ENCODE measurements at regions not wholly inside any gene's neighbourhood (a gene's known extent, or its start where the extent isn't known, plus 50 kb on each side); places are given as distances from the start of the nearest gene placed in this dataset.
"Not testable (repeated sequence)": the region's sequence is repeated elsewhere in the genome, so short reads cannot be mapped to it uniquely, and the experiment has no call there.

DNA sequence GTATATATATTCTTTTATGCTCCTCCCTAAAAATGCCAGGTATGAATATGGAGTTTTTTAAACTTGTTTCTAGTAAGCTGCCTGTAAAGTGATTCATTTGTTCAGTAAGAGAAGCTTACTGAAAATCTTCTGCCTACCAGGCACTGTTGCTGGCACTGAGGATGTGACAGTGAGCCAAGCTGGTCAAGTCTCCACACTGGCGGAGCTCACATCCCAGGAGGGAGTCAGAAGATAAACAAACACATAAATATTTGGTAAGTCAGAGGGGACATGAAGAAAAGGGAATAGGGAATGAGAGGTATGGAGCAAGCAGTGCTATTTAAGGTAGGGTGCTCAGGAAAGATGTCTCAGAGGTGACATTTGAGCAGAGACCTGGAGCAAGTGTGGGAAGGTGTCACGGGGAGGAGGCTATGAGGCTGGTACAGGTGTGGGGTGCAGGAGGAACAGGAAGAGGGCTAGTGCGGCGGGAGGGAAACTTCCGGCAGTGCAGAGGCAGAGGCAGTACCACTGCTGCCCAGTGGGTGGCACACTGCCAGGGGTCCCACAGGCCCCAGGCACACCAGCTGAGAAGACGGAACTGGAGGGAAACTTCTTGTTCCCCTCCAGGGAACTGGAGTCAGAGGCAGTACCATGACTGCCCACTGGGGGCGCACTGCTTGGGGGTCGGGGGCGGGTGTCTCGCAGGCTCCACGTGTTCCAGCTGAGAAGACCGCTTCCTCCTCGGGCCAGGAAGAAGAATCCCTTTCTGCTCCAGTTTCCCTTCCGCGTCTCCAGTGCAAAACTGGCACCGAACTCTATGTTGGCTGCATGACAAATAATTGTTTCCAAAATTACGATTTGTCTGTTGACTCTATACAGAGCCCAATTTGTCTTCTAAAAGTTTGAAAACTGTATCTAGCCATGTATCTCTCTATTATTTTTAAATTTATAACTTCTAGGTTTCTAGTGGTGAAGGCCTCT lies 161.0 kb downstream of the TEX36 start:
- no peak overlapping the region for H3K4me3 ChIP-seq
- TF ChIP-seq POLR2A (IDR thresholded peaks at IDR 0.05), result no peak
- no peak for TF ChIP-seq EP300 (IDR thresholded peaks at IDR 0.05)
- TF ChIP-seq, protein P1, sequence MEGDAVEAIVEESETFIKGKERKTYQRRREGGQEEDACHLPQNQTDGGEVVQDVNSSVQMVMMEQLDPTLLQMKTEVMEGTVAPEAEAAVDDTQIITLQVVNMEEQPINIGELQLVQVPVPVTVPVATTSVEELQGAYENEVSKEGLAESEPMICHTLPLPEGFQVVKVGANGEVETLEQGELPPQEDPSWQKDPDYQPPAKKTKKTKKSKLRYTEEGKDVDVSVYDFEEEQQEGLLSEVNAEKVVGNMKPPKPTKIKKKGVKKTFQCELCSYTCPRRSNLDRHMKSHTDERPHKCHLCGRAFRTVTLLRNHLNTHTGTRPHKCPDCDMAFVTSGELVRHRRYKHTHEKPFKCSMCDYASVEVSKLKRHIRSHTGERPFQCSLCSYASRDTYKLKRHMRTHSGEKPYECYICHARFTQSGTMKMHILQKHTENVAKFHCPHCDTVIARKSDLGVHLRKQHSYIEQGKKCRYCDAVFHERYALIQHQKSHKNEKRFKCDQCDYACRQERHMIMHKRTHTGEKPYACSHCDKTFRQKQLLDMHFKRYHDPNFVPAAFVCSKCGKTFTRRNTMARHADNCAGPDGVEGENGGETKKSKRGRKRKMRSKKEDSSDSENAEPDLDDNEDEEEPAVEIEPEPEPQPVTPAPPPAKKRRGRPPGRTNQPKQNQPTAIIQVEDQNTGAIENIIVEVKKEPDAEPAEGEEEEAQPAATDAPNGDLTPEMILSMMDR (IDR thresholded peaks at IDR 0.05), result no peak
- H3K27ac ChIP-seq, result no peak overlapping the region
- DNase-seq, result no peak
- WGBS, 3 donors, result 47 to 59% (median 51%) methylated on average over 16 to 17 of the region's 17 CpGs
- no peaks in the 10 kb centered on the region for H3K36me3 ChIP-seq
- no peaks in the 10 kb centered on the region for H3K9me3 ChIP-seq
- peaks cover 2% of the 10 kb centered on the region for H3K4me1 ChIP-seq (ENCODE audit: insufficient read depth)
- H3K27me3 ChIP-seq, result no peaks in the 10 kb centered on the region
- intact Hi-C loops (cut with DNase I), result no loop called here

DNA sequence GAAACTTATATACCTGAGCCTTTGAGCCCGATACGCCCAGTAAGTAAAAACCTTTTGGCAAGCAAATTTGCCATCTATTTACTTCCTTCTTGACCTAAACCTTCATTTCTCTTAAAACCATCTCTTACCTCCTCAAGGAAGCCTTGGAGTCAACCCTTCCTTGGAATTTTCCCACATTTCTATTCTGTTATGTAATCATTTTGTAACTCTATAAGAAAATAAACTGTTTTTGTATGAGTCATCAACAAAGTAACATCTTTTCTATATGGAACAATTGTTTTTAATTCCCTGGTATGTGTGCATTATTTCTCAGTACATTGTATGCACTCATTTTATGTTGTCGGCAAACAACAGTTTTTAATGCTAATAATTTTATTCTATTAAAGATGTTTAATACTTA lies 162.0 kb downstream of the TEX36 start:
- intact Hi-C loops (cut with DNase I), result no loop called here
- Histone ChIP-seq H3K36me3 (no peaks in the 10 kb centered on the region), H3K27me3 (no peaks in the 10 kb centered on the region), H3K27ac (no peak overlapping the region), H3K4me3 (no peak overlapping the region), H3K9me3 (no peaks in the 10 kb centered on the region), H3K4me1 (ENCODE audit: insufficient read depth) (peaks cover 2% of the 10 kb centered on the region)
- no peak for TF ChIP-seq POLR2A (IDR thresholded peaks at IDR 0.05)
- TF ChIP-seq EP300 (IDR thresholded peaks at IDR 0.05), result no peak
- TF ChIP-seq, protein P1 (IDR thresholded peaks at IDR 0.05), result no peak
- DNase-seq, result no peak
- WGBS, 3 donors, result 95 to 96% (median 96%) methylated on average over 3 of the region's 3 CpGs

DNA sequence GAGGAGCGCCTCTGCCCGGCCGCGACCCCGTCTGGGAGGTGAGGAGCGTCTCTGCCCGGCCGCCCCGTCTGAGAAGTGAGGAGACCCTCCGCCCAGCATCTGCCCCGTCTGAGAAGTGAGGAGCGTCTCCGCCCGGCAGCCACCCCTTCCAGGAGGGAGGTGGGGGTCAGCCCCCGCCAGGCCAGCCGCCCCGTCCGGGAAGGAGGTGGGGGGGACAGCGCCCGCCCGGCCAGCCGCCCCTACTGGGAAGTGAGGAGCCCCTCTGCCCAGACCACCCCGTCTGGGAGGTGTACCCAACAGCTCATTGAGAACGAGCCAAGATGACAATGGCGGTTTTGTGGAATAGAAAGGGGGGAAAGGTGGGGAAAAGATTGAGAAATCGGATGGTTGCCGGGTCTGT lies 164.6 kb downstream of the TEX36 start:
- DNase-seq; intact Hi-C loops (cut with DNase I); H3K27ac ChIP-seq; H3K4me3 ChIP-seq; H3K36me3 ChIP-seq; H3K4me1 ChIP-seq (ENCODE audit: insufficient read depth); H3K27me3 ChIP-seq; H3K9me3 ChIP-seq: not testable (repeated sequence)
- 84 to 96% (median 86%) methylated on average over 16 to 25 of the region's 27 CpGs for WGBS, 3 donors

DNA sequence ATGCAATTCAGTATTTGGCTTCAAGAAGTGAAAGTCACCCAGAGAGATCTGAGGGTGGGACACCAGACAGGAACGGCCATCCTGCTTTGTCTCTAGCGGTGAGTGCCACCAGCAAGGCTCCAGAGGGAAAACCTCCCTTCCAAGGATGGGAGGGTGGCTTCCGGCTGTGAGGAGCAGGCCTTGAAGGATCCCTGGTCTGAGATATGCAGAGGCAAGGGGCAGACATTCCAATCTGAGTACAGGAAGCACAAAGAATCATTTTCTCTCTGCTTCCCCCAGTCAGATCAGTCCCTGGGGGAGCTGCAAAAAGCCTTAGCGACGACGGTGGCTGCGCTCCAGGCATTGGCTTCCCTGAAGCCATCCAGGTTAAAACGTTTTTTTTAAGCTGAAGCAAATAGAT lies 167.4 kb downstream of the TEX36 start:
- WGBS, 3 donors, result 41 to 55% (median 53%) methylated on average over 8 of the region's 8 CpGs
- no peaks in the 10 kb centered on the region for H3K27me3 ChIP-seq
- H3K27ac ChIP-seq, result no peak overlapping the region
- no peaks in the 10 kb centered on the region for H3K36me3 ChIP-seq
- TF ChIP-seq, protein P1 (IDR thresholded peaks at IDR 0.05), result no peak
- TF ChIP-seq EP300 (IDR thresholded peaks at IDR 0.05), result no peak
- no peak for TF ChIP-seq POLR2A (IDR thresholded peaks at IDR 0.05)
- no peaks in the 10 kb centered on the region for H3K4me1 ChIP-seq (ENCODE audit: insufficient read depth)
- DNase-seq, result no peak
- H3K4me3 ChIP-seq, result no peak overlapping the region
- intact Hi-C loops (cut with DNase I), result no loop called here
- H3K9me3 ChIP-seq, result no peaks in the 10 kb centered on the region

Data from ovary (tissue), 7 donors.